Activated CD8-positive, alpha-beta memory T cell treated with anti-CD3 and anti-CD28 coated beads, Interleukin-2, amount 50 U/mL, for 4 hours (primary cell): ENCODE measurements at regions not wholly inside any gene's neighbourhood (a gene's known extent, or its start where the extent isn't known, plus 50 kb on each side); places are given as distances from the start of the nearest gene placed in this dataset.

Experiments
- DNase-seq: peaks from one replicate; pipeline ENCODE4 v3.0.0-alpha.2; 2020

- no peak for DNase-seq
These were observed 1491.2 kb downstream of the STIM2 start for GRCh38 chr4:28351826-28352225.

- no peak for DNase-seq
These were observed 1494.4 kb downstream of the STIM2 start for GRCh38 chr4:28354880-28355656.

DNA sequence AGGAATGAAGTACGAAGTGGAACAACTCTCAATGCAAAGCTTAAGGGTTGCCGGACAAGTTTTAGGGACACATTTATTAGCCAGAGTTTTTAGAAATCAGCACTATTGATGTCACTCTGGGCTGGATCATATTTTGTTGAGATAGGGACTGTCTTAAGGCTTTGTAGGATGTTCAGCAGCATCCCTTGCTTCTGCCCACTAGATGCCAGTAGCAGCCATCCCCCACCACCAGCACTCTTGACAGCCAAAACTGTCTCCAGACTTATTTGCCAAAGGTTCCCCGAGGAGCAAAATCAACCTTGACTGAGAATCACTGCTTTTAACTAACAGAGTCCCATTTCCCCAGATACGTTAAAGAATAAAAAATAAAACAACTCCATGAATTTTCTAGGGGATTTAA is 1497.3 kb downstream of the STIM2 start:
- DNase-seq: no peak

DNA sequence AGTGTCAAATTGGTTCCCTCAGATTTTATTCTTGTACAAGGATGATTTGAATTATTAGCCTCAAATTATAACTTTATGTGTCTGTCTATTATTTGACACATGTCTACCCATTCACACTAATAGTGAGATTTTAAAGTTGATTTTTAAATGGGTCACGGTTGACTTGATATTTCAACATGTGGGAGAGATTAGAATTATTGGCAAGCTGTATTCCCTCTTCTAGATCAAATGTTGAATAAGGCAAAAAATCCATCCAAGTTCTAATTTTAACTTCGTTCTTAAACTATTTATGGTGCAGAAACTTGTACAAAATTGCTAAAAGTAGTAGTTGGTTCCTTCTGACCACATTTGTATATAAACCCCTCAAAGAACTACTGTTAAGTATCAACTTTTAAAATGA is 1498.0 kb downstream of the STIM2 start:
- DNase-seq: no peak

DNA sequence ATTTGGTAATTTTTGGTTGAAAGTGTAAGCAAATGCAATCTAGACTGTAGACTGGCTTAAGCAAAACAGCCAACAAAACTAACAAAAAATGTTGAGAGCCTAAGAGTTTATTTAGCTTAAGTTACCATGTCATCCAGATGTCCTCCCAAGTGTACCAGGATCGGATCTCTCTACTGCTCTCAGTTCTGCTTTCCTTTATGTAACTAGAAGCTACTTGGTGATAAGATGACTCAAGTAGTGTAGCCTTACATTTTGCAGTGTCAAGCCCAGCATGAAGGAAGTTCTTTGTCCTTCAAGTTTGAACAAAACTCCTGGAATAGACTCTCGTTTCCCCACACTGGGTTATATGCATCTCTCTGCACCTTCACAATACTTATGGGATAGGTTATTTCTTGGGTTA is 1500.0 kb downstream of the STIM2 start:
- DNase-seq: no peak

DNA sequence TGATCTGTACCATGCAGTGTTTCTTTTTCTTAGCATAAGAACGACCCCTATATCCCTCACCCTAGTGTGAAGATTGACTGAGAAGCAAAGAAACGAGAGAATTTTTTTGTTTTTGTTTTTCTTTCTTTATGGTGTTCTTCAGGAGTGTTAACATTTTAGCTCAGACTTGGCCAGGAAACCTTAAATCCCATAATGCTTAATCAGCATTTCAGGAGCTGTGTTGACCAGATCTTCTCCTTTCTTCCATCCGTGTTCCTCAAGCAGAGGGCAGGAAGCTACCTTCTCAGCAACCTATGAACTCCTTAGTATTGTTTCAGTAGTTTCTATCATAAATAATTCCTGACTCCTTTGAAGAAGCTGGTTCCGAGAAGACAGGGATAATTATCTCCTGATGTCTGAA is 1501.5 kb downstream of the STIM2 start:
- no peak for DNase-seq

GRCh38 chr4:28369499-28369898 is 1508.9 kb downstream of the STIM2 start:
- no peak for DNase-seq

DNA sequence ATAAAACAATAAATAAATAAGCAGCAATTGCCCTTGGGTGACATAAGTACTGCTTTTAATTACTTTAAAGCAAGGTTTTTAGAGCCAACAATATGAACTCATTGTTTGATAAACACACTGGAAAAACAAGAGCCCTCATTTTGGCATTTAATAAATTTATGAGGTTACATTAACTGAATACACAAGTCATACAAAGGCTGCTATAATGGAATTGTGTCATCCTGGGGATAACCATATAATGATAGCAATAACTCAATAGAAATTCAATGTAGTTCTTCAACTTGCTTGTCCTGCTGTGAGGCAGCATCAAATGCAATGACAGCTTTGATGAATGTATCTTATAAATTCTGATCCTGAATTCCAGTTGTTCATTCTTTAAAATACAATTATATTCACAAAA is 1512.5 kb downstream of the STIM2 start:
- DNase-seq: no peak

DNA sequence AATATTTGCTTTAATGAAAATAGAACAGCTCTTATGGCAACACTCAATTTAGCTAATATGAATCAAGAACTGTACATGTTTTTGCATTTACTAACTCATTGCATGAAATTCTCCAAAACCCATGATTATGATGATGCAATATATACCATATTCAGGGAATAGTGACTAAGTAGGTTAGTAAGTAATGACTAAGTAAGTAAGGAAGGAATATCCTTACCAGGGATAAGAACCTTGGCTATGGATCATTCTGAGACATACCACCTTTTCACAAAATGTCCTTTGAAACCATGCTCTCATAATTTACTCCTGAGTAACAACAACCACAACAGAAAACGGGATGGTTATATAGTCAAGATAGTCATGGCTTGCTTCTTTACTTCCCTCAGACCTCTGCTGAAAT is 1513.0 kb downstream of the STIM2 start:
- DNase-seq: no peak

- no peak for DNase-seq
These were observed 1517.6 kb downstream of the STIM2 start for GRCh38 chr4:28378109-28378830.

GRCh38 chr4:28385801-28386200 is 1525.2 kb downstream of the STIM2 start:
- no peak for DNase-seq

GRCh38 chr4:28386776-28387175 is 1526.1 kb downstream of the STIM2 start:
- DNase-seq: no peak

DNA sequence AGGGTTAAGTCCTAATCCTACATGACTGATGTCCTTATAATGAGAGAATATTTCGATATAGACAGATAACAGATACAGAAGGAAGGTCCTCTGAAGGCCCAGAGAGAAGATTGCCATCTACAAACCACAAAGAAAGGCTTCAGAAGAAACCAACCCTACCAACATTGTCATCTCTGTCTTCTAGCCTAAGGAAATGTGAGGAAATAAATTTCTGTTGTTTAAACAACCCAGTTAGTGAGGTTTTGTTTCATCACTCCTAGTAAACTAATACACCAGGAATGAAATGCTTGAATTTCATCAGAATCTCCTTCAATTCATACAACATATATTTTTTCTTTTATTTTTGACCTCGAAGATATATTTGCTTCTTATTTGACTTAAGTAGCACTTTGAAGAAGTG is 1527.8 kb downstream of the STIM2 start:
- no peak for DNase-seq

- DNase-seq: no peak
These were observed 1531.2 kb downstream of the STIM2 start for GRCh38 chr4:28391877-28392276.

DNA sequence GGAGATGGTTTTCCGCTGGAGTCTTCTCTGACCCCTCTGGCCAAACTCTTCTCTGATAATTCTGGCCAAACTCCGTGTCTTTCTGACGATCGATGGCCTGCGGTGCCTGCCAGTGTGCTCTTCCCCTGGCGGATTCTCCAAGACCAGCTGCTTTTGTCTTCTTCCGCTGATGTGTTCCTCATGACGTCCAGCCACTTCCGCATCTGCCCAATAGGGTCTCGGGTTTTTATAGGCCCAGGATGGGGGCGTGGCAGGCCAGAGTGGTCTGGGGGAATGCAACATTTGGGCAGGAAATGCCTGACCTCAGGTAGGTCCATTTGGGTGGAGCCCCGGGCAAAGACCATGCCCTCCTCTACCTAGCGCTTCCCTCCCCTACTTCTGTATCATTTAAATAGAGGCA is 1542.1 kb downstream of the STIM2 start:
- no peak for DNase-seq

DNA sequence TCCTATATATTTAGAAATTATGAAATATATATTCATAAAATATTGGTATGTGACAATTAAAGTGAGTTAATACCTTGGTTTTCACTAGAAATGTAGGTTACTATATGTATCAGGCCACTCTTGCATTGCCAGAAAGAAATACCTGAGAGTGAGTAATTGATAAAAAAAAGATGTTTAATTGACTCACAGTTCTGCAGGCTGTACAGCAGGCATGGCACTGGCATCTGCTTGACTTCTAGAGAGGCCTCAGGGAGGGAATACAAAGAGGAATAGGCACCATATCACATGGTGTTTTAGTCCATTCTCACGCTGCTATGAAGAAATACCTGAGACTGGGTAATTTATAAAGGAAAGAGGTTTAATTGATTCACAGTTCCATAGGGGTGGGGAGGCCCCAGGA is 1560.6 kb downstream of the STIM2 start:
- DNase-seq: no peak

DNA sequence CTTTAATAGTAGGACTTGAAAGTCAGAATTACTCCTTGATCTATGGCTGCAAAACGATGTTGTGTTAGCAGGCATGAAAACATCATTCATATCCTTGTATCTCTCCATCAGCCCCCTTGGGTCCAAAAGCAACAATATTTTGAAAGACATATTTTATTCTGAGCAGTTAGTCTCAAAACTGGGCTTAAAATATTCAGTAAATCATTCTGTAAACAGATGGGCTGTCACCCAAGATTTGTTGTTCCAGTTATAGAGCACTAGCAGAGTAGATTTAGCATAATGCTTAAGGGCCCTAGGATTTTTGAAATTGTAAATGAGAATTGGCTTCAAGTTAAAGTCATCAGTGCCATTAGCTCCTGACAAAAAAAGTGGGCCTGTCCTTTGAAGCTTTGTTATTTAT is 1565.6 kb downstream of the STIM2 start:
- no peak for DNase-seq

DNA sequence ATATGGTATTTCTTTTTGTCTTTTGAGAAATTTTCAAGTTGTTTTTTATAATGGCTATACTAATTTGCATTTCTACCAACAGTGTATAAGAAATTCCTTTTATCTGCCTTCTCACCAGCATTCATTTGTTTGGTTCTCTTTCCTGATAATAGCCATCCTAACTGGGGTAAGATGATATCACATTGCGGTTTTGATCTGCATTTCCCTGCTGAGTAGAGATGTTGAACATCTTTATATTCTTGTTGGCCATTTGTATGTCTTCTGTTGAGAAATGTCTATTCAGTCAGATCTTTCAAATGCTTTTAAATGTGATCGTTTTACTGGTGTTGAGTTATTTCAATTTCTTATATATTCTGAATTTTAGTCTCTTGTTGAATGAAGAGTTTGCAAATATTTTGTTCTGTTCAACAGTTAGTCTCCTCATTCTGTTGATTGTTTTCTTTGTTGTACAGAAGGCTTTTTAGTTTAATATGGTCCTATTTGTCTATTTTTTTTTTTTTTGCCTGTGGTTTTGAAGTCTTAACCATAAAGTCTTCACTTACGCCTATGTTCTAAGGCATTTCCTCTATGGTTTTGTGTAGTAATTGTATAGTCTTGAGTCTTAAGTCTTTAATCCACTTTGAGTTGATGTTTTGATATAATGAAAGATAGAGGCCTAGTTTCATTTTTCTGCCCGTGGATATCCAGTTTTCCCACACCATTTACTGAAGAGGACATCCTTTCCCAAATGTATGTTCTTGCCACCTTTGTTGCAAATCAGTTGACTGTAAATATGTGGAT is 1566.9 kb downstream of the STIM2 start:
- DNase-seq: no peak

- no peak for DNase-seq
These were observed 1571.8 kb downstream of the STIM2 start for GRCh38 chr4:28432348-28433025.

- DNase-seq: no peak
These were observed 1574.7 kb downstream of the STIM2 start for GRCh38 chr4:28435314-28435713.

GRCh38 chr4:28436191-28437080 is 1575.8 kb downstream of the STIM2 start:
- no peak for DNase-seq

DNA sequence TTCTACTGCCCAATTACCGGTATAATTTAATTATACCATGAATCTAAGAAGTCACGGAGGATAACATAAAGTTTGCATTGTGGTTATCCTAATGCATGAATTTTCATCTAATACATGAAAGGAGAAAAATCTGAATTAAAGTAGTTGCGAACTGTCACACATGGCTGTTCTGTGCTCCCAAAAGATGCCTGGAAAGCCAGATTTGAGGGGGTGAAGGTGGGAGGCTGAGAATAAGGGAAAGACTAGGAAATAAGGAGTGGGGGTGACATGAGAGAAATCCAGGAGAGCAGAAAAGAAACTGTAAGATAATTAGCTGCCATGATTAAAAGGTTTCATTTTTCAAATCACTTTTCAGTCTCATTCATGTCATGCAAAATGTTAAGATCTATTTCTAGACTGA is 1582.7 kb downstream of the STIM2 start:
- no peak for DNase-seq
